ENCODE measurements at regions not wholly inside any gene's neighbourhood (a gene's known extent, or its start where the extent isn't known, plus 50 kb on each side); places are given as distances from the start of the nearest gene placed in this dataset.

DNA sequence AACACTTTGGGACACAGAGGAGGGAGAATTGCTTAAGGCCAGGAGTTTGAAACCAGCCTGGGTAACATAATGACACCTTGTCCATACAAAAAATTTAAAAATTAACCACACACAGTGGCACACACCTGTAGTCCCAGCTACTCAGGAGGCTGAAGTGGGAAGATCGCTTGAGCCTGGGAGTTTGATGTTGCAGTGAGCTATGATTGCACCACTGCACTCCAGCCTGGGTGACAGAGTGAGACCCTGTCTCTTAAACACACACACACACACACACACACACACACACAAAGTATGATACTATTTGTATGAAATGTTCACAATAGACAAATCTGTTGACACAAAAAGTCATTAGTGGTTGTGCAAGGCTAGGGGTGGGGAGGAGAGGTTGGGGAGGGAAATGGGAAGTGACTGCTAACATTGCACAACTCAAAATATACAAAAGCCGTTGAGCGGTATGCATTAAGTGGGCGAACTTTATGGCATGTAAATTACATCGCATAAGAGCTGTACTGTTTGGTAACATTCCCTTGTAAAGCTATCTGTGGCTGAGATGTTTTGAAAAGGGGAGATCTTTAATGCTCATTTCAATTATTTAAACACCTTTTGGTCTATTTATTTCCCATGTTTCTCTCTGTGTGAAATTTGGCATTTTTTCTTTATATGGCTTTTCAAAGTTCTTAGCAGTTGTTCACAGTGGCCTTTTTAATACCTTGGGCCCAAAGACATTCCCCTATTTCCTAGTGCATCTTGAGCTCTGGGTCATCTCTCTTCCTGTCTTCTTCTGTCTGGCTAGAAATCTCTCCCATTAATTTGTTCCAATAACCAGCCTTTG is 58.9 kb upstream of the ZNF516 start:
- Histone ChIP-seq H3K27me3 (ENCODE audit: control insufficient read depth, insufficient read depth, low read length) (peaks cover 5% of the 10 kb centered on the region), H3K4me1 (ENCODE audit: control insufficient read depth, insufficient read depth, low read length) (no peaks in the 10 kb centered on the region), H3K27ac (ENCODE audit: low read length) (no peak overlapping the region), H3K36me3 (ENCODE audit: control insufficient read depth, insufficient read depth, low read length) (no peaks in the 10 kb centered on the region), H3K9me3 (ENCODE audit: control insufficient read depth, insufficient read depth, low read depth, low read length) (no peaks in the 10 kb centered on the region), H3K4me3 (ENCODE audit: low read depth in 2 of 2, low read length in 2 of 2) (no peak overlapping the region)
- in situ Hi-C loops (cut with HindIII; ENCODE audit: low pct_unique_long_range_greater_than_20kb, low sequenced_read_pairs) (no loop called here), intact Hi-C loops (cut with micrococcal nuclease; ENCODE audit: unreplicated experiment) (no loop called here)
- CTCF ChIA-PET, result interaction anchor here (1.2 kb wide), 1 partner anchor 156 kb away, joined by 4 read pairs; no protein-coding TSS in a partner anchor
- POLR2A ChIA-PET, result no interaction called here
- DNase-seq (ENCODE audit: low read depth, low spot score), result no peak
- ATAC-seq, result no peak
- BruUV-seq (replicated peaks), result no TSS peak
- TF ChIP-seq TCF7L2 (IDR thresholded peaks at IDR 0.05; ENCODE audit: low read depth, low read length) (no peak), POLR2AphosphoS5 (IDR thresholded peaks at IDR 0.05; ENCODE audit: low read depth, low read length) (no peak), REST (IDR thresholded peaks at IDR 0.05; ENCODE audit: insufficient read depth in 1 of 2, low read depth in 2 of 2, low read length in 1 of 2) (no peak), SIN3A (IDR thresholded peaks at IDR 0.05; ENCODE audit: borderline replicate concordance, insufficient read depth, low read depth, low read length) (no peak), CTCF (IDR thresholded peaks at IDR 0.05) (no peak)

- H3K4me3 ChIP-seq (ENCODE audit: low read depth in 2 of 2, low read length in 2 of 2), result no peak overlapping the region
- POLR2A ChIA-PET, result no interaction called here
- H3K36me3 ChIP-seq (ENCODE audit: control insufficient read depth, insufficient read depth, low read length), result no peaks in the 10 kb centered on the region
- CTCF ChIA-PET, result no interaction called here
- no peak overlapping the region for H3K27ac ChIP-seq (ENCODE audit: low read length)
- ATAC-seq (peak; percentile 50; the same call in 1 of the 2 replicates), DNase-seq (ENCODE audit: low read depth, low spot score) (no peak)
- peaks cover 14% of the 10 kb centered on the region; the same call in 1 of the 2 replicates for H3K27me3 ChIP-seq (ENCODE audit: control insufficient read depth, insufficient read depth, low read length)
- intact Hi-C loops (cut with micrococcal nuclease; ENCODE audit: unreplicated experiment) (no loop called here), in situ Hi-C loops (cut with HindIII; ENCODE audit: low pct_unique_long_range_greater_than_20kb, low sequenced_read_pairs) (no loop called here)
- BruUV-seq (replicated peaks), result no TSS peak
- H3K9me3 ChIP-seq (ENCODE audit: control insufficient read depth, insufficient read depth, low read depth, low read length), result no peaks in the 10 kb centered on the region
- H3K4me1 ChIP-seq (ENCODE audit: control insufficient read depth, insufficient read depth, low read length), result no peaks in the 10 kb centered on the region
- no peak for TF ChIP-seq POLR2AphosphoS5 (IDR thresholded peaks at IDR 0.05; ENCODE audit: low read depth, low read length)
- TF ChIP-seq TCF7L2 (IDR thresholded peaks at IDR 0.05; ENCODE audit: low read depth, low read length), result no peak
- TF ChIP-seq SIN3A (IDR thresholded peaks at IDR 0.05; ENCODE audit: borderline replicate concordance, insufficient read depth, low read depth, low read length), result no peak
- no peak for TF ChIP-seq CTCF (IDR thresholded peaks at IDR 0.05)
- no peak for TF ChIP-seq REST (IDR thresholded peaks at IDR 0.05; ENCODE audit: insufficient read depth in 1 of 2, low read depth in 2 of 2, low read length in 1 of 2)
Measured at GRCh38 chr18:76548541-76548940, 53.5 kb upstream of the ZNF516 start.
